Testis (tissue), 2 donors: ENCODE measurements at regions not wholly inside any gene's neighbourhood (a gene's known extent, or its start where the extent isn't known, plus 50 kb on each side); places are given as distances from the start of the nearest gene placed in this dataset.

ENCODE experiments used
- DNase-seq: peaks from one replicate; pipeline ENCODE4 v3.0.0-alpha.2; 2019
- H3K27ac ChIP-seq, 2 donors: fragments of 200-600 bp; sonication (generic); one replicate each; pipeline ENCODE4 v1.5.1; 2019
- H3K27me3 ChIP-seq: fragments of 200-600 bp; sonication (generic); one replicate; pipeline ENCODE4 v1.5.1; 2019
- H3K36me3 ChIP-seq: fragments of 200-600 bp; sonication (generic); one replicate; pipeline ENCODE4 v1.5.1; 2017; ENCODE audit warnings: low read depth; ENCODE audit errors: missing control alignments
- H3K4me1 ChIP-seq: fragments of 200-600 bp; sonication (generic); one replicate; pipeline ENCODE4 v1.5.1; 2019
- H3K4me3 ChIP-seq, 2 donors: fragments of 200-600 bp; sonication (generic); one replicate each; pipeline ENCODE4 v1.5.1; 2017 to 2019
- H3K9me3 ChIP-seq: fragments of 200-600 bp; sonication (generic); one replicate; pipeline ENCODE4 v1.5.1; 2017
- CTCF ChIP-seq, 3 experiments: fragments of 450-650 bp in 2 of 3; fragments of 200-600 bp in 1 of 3; sonication (generic) in 1 of 3; IDR thresholded peaks; one replicate each; pipeline ENCODE4 v1.5.1; 2016 to 2019; ENCODE audit warnings: antibody characterized with exemption in 3 of 3, mild to moderate bottlenecking in 2 of 3, moderate library complexity in 1 of 3
- POLR2A ChIP-seq: fragments of 450-650 bp; IDR thresholded peaks from one replicate; pipeline ENCODE4 v1.6.1; 2017; ENCODE audit warnings: antibody characterized with exemption, mild to moderate bottlenecking, moderate library complexity
- WGBS, 2 donors: methylation state at CpG; one replicate each; pipeline ENCODE4 v1.1.5; 2018; 5-methylcytosine and 5-hydroxymethylcytosine counted together
- intact Hi-C: fragments of 100-400 bp; cut with DNase I; formaldehyde crosslinking; loops from one replicate; pipeline ENCODE4 v1.15.1; 2023; ENCODE audit warnings: low total_unique reads

- no peak overlapping the region for H3K4me3 ChIP-seq
- WGBS, 2 donors = 90 to 98% methylated on average over 1 of the region's 1 CpG
- DNase-seq = no peak
- TF ChIP-seq POLR2A (no peak), CTCF (IDR thresholded peaks at IDR 0.05) (no peak)
- intact Hi-C loops = no loop called here
- no peaks in the 10 kb centered on the region for H3K4me1 ChIP-seq
- no peaks in the 10 kb centered on the region for H3K9me3 ChIP-seq
- no peaks in the 10 kb centered on the region for H3K27me3 ChIP-seq
- no peak overlapping the region for H3K27ac ChIP-seq
- H3K36me3 ChIP-seq = no peaks in the 10 kb centered on the region
These were observed 336.1 kb upstream of the THBS1 start for GRCh38 chr15:39244776-39245175.

GRCh38 chr15:39246523-39246922 lies 334.4 kb upstream of the THBS1 start:
- TF ChIP-seq POLR2A (no peak), CTCF (IDR thresholded peaks at IDR 0.05) (no peak)
- no peaks in the 10 kb centered on the region for H3K9me3 ChIP-seq
- H3K4me1 ChIP-seq = no peaks in the 10 kb centered on the region
- WGBS, 2 donors = 100% methylated on average over 1 of the region's 1 CpG
- H3K27me3 ChIP-seq = no peaks in the 10 kb centered on the region
- no peak overlapping the region for H3K27ac ChIP-seq
- no peaks in the 10 kb centered on the region for H3K36me3 ChIP-seq
- no peak overlapping the region for H3K4me3 ChIP-seq
- intact Hi-C loops = no loop called here
- DNase-seq = no peak

DNA sequence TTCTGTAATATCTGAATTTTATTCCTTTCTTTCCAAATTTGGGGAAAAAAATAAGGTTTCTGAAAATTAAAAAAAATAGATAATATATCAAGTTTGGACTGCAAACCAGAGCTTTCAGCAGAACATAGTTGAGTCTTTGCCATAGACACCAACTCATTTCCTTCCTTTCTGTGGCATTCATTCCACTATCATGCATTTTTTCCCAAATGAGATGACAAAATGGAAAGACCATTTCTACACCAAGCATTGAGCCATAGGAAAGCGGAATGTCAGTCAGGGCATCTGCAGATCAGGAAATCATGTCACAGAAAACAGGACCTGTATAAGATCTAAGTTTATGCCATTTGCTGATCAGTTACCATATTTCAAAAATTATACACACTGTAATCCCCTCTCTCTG lies 333.3 kb upstream of the THBS1 start:
- Histone ChIP-seq H3K27me3 (no peaks in the 10 kb centered on the region), H3K27ac (no peak overlapping the region)

GRCh38 chr15:39248204-39248603 lies 332.7 kb upstream of the THBS1 start:
- Histone ChIP-seq H3K9me3 (no peaks in the 10 kb centered on the region), H3K4me3 (no peak overlapping the region), H3K27me3 (no peaks in the 10 kb centered on the region), H3K4me1 (no peaks in the 10 kb centered on the region), H3K27ac (no peak overlapping the region), H3K36me3 (no peaks in the 10 kb centered on the region)
- 50 to 55% methylated on average over 4 of the region's 4 CpGs for WGBS, 2 donors
- intact Hi-C loops = no loop called here
- TF ChIP-seq POLR2A (no peak), CTCF (IDR thresholded peaks at IDR 0.05) (no peak)
- DNase-seq = no peak

More for the DNA sequence above, 333.3 kb upstream of the THBS1 start:
- Histone ChIP-seq H3K4me3 (no peak overlapping the region), H3K9me3 (no peaks in the 10 kb centered on the region), H3K36me3 (no peaks in the 10 kb centered on the region), H3K4me1 (no peaks in the 10 kb centered on the region)
- whole genome bisulfite sequencing, 2 donors = 98 to 100% methylated on average over 1 of the region's 1 CpG
- intact Hi-C loops = no loop called here
- TF ChIP-seq CTCF (IDR thresholded peaks at IDR 0.05) (no peak), POLR2A (no peak)
- DNase-seq = no peak

- Histone ChIP-seq H3K9me3 (no peaks in the 10 kb centered on the region), H3K27ac (no peak overlapping the region), H3K36me3 (no peaks in the 10 kb centered on the region), H3K27me3 (no peaks in the 10 kb centered on the region), H3K4me3 (no peak overlapping the region), H3K4me1 (no peaks in the 10 kb centered on the region)
- WGBS, 2 donors = 43 to 77% methylated on average over 1 of the region's 1 CpG
- no peak for TF ChIP-seq CTCF (IDR thresholded peaks at IDR 0.05)
- TF ChIP-seq POLR2A = no peak
- DNase-seq = no peak
- intact Hi-C loops = no loop called here
These were observed 330.9 kb upstream of the THBS1 start for GRCh38 chr15:39250001-39250400.
